VCaP (cell line): ENCODE measurements at regions not wholly inside any gene's neighbourhood (a gene's known extent, or its start where the extent isn't known, plus 50 kb on each side); places are given as distances from the start of the nearest gene placed in this dataset.

Experiments
- H3K27ac ChIP-seq: fragments of 450-650 bp; 2 replicates; pipeline ENCODE4 v1.5.1; 2017
- TF ChIP-seq, protein P1 (sequence below): fragments of 450-650 bp; conservative IDR thresholded peaks from 2 replicates; pipeline ENCODE4 v1.5.1; 2017; ENCODE audit warnings: mild to moderate bottlenecking, moderate library complexity

DNA sequence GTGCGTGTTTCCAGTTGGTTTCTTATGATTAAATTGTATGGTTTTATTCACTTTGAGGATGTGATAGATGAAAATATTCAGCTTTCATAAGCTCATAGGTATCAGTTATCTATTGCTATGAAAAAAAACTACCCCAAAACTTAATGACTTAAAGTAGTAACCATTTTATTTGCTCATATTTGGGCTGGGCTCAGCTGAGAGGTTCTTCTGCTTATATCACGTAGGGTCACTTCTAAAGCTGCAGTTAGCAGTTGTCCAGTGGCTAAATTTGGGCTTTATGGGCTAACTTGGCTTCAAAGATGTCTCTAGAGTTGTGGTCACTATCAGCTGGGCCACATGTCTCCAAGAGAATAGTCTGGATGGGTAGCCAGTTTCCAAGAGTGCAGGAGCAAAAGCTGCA lies 206.4 kb upstream of the LYPLAL1 start:
- H3K27ac ChIP-seq, result no peak overlapping the region
- TF ChIP-seq, protein P1, sequence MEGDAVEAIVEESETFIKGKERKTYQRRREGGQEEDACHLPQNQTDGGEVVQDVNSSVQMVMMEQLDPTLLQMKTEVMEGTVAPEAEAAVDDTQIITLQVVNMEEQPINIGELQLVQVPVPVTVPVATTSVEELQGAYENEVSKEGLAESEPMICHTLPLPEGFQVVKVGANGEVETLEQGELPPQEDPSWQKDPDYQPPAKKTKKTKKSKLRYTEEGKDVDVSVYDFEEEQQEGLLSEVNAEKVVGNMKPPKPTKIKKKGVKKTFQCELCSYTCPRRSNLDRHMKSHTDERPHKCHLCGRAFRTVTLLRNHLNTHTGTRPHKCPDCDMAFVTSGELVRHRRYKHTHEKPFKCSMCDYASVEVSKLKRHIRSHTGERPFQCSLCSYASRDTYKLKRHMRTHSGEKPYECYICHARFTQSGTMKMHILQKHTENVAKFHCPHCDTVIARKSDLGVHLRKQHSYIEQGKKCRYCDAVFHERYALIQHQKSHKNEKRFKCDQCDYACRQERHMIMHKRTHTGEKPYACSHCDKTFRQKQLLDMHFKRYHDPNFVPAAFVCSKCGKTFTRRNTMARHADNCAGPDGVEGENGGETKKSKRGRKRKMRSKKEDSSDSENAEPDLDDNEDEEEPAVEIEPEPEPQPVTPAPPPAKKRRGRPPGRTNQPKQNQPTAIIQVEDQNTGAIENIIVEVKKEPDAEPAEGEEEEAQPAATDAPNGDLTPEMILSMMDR, result no peak

DNA sequence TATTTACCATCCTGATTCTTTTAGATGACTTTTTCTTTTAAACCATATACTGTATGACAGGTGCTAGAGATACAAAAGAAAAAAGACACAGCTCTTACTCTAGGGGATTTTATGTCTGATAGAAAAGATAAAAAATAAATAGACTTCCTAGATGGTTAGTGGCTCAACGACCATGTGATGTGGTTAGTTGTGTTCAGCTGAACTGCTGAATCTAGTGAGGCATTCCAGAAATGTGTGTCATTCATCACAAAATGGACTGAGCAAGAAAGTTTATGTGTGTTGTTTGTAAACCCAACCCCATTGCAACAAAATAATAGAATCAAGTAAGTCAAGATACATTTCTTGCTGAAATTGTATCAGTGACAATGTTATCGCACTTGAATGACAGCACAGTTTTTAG lies 205.8 kb upstream of the LYPLAL1 start:
- no peak overlapping the region for H3K27ac ChIP-seq
- TF ChIP-seq, protein P1, result no peak

DNA sequence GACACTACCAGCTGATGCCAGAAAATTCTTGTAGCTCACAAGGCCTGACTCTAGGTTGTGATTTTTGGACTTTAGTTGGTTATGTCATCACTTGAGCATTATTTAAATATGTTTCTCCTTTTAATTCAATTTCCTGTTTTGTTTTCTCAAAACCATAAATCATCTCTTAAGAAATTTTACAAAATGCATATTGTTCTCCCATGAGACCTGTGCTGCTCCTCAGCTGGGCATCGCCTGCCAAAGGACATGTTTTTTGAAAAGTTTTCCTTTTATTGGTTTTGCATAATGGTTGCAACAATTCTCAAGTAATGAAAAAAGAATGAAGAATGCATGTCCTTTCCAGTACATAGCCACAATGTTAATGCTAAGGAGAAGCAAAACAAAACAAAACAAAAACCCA lies 204.7 kb upstream of the LYPLAL1 start:
- TF ChIP-seq, protein P1, result no peak
- no peak overlapping the region for H3K27ac ChIP-seq

DNA sequence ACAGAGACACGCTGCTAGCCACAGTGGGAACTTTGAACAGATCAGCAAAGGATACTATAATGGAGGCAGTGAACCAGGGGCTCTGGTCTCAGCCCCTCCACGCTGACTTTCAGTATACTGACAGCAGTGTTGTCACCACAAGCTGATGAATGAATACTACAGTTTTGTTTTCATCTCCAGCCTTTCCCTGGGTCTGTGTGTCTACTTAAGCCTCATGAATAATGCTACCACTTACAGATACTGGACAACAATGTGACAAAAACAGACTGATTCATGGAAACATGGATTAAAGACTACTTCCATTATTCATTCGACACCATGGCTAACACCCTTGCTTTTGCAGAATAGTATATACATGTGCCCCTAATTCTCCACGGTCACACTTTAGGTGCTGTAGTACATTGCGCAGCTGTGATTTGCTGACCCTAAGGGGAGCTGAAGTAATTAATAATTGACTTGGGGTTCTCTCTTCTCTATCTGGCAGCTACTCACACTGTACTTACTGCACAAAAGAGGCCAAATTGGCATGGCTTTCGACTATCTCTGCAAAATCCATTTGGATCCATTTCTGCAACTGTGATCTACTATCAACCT lies 203.2 kb upstream of the LYPLAL1 start:
- no peak overlapping the region for H3K27ac ChIP-seq
- TF ChIP-seq, protein P1, result no peak

DNA sequence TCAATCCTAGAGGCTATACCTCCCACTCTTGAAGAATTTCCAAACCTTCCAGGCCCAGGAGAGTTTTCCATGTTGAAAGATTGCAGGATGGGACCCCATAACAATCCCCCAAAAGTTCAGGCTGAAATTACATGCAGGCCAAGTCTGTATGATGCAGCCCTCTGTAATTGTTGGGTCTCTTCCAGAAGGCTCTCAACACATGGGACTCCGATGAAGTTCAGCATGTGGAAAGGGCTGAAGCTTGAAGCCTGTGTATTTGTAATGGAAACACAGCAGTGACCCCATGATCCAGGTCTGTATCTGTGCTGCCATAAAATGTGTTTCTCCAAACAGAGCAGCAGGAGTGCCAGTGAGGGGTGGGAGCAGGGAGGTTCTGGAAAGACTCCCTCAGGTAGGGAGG lies 202.5 kb upstream of the LYPLAL1 start:
- TF ChIP-seq, protein P1, result no peak
- H3K27ac ChIP-seq, result no peak overlapping the region

DNA sequence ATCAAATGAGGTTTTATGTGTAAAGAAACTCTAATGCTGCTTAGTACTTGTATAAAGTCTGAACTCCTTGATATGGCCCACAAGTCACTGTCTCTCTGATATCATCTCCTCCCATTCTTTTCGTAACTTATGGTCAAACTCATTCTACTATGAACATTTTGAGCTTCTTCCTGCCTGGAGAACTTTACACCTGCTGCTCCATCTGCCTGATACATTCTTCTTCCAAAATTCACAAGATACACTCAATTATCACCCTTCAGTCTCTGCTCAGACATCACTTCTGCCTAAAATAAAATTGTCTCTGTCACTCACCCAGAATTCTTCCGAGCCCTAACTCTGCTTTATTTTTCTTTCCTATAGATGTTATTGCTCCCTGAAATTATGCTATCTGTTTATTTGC lies 192.8 kb upstream of the LYPLAL1 start:
- TF ChIP-seq, protein P1, result no peak

DNA sequence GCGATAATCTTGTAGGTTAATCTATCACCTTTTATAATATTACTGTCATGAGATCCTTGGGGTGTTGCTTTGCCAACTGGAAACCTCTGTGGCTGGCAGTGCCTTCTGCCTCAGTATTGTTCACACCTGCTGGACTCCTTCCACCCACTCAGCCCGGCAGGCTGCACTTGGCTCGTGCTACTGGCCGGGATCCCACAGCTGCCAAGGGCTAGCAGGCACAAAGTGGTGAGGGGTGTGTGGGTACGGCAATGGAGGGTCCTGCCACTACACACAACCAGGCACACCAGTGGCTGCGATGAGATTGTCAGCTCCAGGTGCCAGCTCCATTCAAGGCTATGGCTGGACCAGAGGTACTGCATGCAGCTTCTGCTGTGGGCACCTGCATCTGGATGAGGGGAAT lies 191.2 kb upstream of the LYPLAL1 start:
- H3K27ac ChIP-seq, result no peak overlapping the region
- TF ChIP-seq, protein P1, result no peak

More for the DNA sequence above, 192.8 kb upstream of the LYPLAL1 start:
- no peak overlapping the region for H3K27ac ChIP-seq

DNA sequence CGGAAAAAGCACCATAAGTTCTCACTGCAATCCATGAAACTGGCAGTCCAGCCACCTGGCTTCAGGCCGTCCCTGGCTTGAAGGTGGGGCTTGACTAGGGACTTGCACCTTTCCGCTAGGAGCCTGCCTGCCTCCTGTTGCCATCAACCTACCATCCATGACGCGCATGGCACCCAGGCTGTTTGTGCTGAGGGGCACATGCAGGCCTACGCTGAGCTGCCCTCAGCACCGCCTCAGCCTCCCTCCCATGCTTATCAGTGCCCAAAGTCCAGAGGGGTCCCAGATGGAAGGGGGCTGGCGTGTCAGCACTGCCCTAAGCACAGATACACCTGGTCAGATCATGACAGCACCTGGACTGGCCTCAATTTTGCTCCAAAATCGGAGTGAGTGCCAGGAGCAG lies 190.2 kb upstream of the LYPLAL1 start:
- H3K27ac ChIP-seq, result no peak overlapping the region

More for the DNA sequence above, 190.2 kb upstream of the LYPLAL1 start:
- TF ChIP-seq, protein P1, result no peak
